ENCODE measurements at regions not wholly inside any gene's neighbourhood (a gene's known extent, or its start where the extent isn't known, plus 50 kb on each side); places are given as distances from the start of the nearest gene placed in this dataset.

- Histone ChIP-seq H3K27ac (ENCODE audit: low read length) (no peak overlapping the region), H4K20me1 (ENCODE audit: insufficient read depth) (no peaks in the 10 kb centered on the region), H2AFZ (ENCODE audit: low read depth, low read length) (no peak overlapping the region), H3K4me3 (ENCODE audit: low read length) (no peak overlapping the region), H3K27me3 (ENCODE audit: insufficient read depth, low read depth, low read length) (no peaks in the 10 kb centered on the region), H3K9me3 (ENCODE audit: low read length) (no peaks in the 10 kb centered on the region), H3F3A (ENCODE audit: insufficient read depth, low read length, poor library complexity, severe bottlenecking) (no peaks in the 10 kb centered on the region), H3K36me3 (ENCODE audit: insufficient read depth, low read length) (no peaks in the 10 kb centered on the region), H3K9me2 (ENCODE audit: insufficient read depth, low read length) (no peaks in the 10 kb centered on the region), H3K9ac (ENCODE audit: low read length) (no peak overlapping the region), H3K79me2 (replicated peaks; ENCODE audit: insufficient read depth, low read length) (no peaks in the 10 kb centered on the region), H3K4me2 (ENCODE audit: low read length) (no peak overlapping the region)
- TF ChIP-seq REST (IDR thresholded peaks at IDR 0.05; ENCODE audit: borderline replicate concordance) (no peak), SMC3 (conservative IDR thresholded peaks at IDR 0.05; ENCODE audit: poor library complexity) (no peak), POLR2AphosphoS5 (IDR thresholded peaks at IDR 0.05) (no peak), CTCF (IDR thresholded peaks at IDR 0.05; ENCODE audit: poor library complexity, severe bottlenecking) (no peak), EP300 (conservative IDR thresholded peaks at IDR 0.05; ENCODE audit: poor library complexity, severe bottlenecking) (no peak), EZH2 (IDR thresholded peaks at IDR 0.05; ENCODE audit: borderline replicate concordance, insufficient read depth, low read length, poor library complexity, severe bottlenecking) (no peak), MXI1 (conservative IDR thresholded peaks at IDR 0.05; ENCODE audit: poor library complexity, severe bottlenecking) (no peak), RAD21 (conservative IDR thresholded peaks at IDR 0.05) (no peak), TAF1 (IDR thresholded peaks at IDR 0.05; ENCODE audit: low read depth) (no peak)
Observed at GRCh38 chr1:61623852-61624251, 101.1 kb downstream of the TM2D1 start.

GRCh38 chr1:61620536-61620935 is 104.4 kb downstream of the TM2D1 start:
- Histone ChIP-seq H3K79me2 (replicated peaks; ENCODE audit: insufficient read depth, low read length) (no peaks in the 10 kb centered on the region), H3K4me3 (ENCODE audit: low read length) (no peak overlapping the region), H3K4me2 (ENCODE audit: low read length) (no peak overlapping the region), H2AFZ (ENCODE audit: low read depth, low read length) (no peak overlapping the region), H3K27me3 (ENCODE audit: insufficient read depth, low read depth, low read length) (no peaks in the 10 kb centered on the region), H4K20me1 (ENCODE audit: insufficient read depth) (no peaks in the 10 kb centered on the region), H3K27ac (ENCODE audit: low read length) (no peak overlapping the region), H3K9ac (ENCODE audit: low read length) (no peak overlapping the region), H3K9me2 (ENCODE audit: insufficient read depth, low read length) (no peaks in the 10 kb centered on the region), H3F3A (ENCODE audit: insufficient read depth, low read length, poor library complexity, severe bottlenecking) (no peaks in the 10 kb centered on the region), H3K9me3 (ENCODE audit: low read length) (no peaks in the 10 kb centered on the region), H3K36me3 (ENCODE audit: insufficient read depth, low read length) (no peaks in the 10 kb centered on the region)
- TF ChIP-seq REST (IDR thresholded peaks at IDR 0.05; ENCODE audit: borderline replicate concordance) = no peak
- TF ChIP-seq TAF1 (IDR thresholded peaks at IDR 0.05; ENCODE audit: low read depth) = no peak
- TF ChIP-seq RAD21 (conservative IDR thresholded peaks at IDR 0.05) = no peak
- TF ChIP-seq CTCF (IDR thresholded peaks at IDR 0.05; ENCODE audit: poor library complexity, severe bottlenecking) = no peak
- no peak for TF ChIP-seq EZH2 (IDR thresholded peaks at IDR 0.05; ENCODE audit: borderline replicate concordance, insufficient read depth, low read length, poor library complexity, severe bottlenecking)
- TF ChIP-seq MXI1 (conservative IDR thresholded peaks at IDR 0.05; ENCODE audit: poor library complexity, severe bottlenecking) = no peak
- TF ChIP-seq EP300 (conservative IDR thresholded peaks at IDR 0.05; ENCODE audit: poor library complexity, severe bottlenecking) = no peak
- TF ChIP-seq SMC3 (conservative IDR thresholded peaks at IDR 0.05; ENCODE audit: poor library complexity) = no peak
- TF ChIP-seq POLR2AphosphoS5 (IDR thresholded peaks at IDR 0.05) = no peak

All from neural cell (in vitro differentiated cells).